ENCODE measurements at regions not wholly inside any gene's neighbourhood (a gene's known extent, or its start where the extent isn't known, plus 50 kb on each side); places are given as distances from the start of the nearest gene placed in this dataset.

- POLR2A ChIA-PET, result no interaction called here
- DNase-seq (ENCODE audit: extremely low read depth in 1 of 4, low spot score in 3 of 4), result no peak
- Histone ChIP-seq H3K9ac (ENCODE audit: insufficient read depth in 1 of 2, low read depth in 2 of 2, low read length in 2 of 2) (no peak overlapping the region), H3K9me3 (replicated peaks; ENCODE audit: control insufficient read depth, insufficient read depth, low read depth, low read length) (no peaks in the 10 kb centered on the region), H3K4me2 (ENCODE audit: insufficient read depth, low read length) (no peak overlapping the region), H4K20me1 (replicated peaks; ENCODE audit: control insufficient read depth, insufficient read depth, low read length) (no peaks in the 10 kb centered on the region; the same call in 1 of the 2 replicates), H3K4me3 (no peak overlapping the region), H3K36me3 (ENCODE audit: control insufficient read depth, insufficient read depth, low read length) (no peaks in the 10 kb centered on the region), H3K9me1 (ENCODE audit: control insufficient read depth, insufficient read depth, low read length) (no peaks in the 10 kb centered on the region), H3K27me3 (ENCODE audit: control insufficient read depth in 2 of 2, insufficient read depth in 2 of 2, low read length in 2 of 2) (peaks cover 30 to 74% of the 10 kb centered on the region in 2 experiments), H3K4me1 (replicated peaks in 1 of 2; ENCODE audit: control insufficient read depth in 2 of 2, insufficient read depth in 2 of 2, low read length in 2 of 2) (peaks cover 10 to 22% of the 10 kb centered on the region in 2 experiments; a peak in 4 of 5 replicates), H3K79me2 (ENCODE audit: control insufficient read depth, insufficient read depth, low read length) (no peaks in the 10 kb centered on the region), H2AFZ (ENCODE audit: low read depth, low read length) (no peak overlapping the region), H3K27ac (ENCODE audit: extremely low read depth, low read depth, low read length) (no peak overlapping the region)
- intact Hi-C loops (cut with micrococcal nuclease), result loop anchor here (2.0 kb wide), 1 partner anchor 49 kb away; no protein-coding TSS in a partner anchor
- no peak for ATAC-seq
- WGBS (ENCODE audit: insufficient coverage, low coverage, missing lambda C conversion rate), result 6% methylated on average over 23 of the region's 24 CpGs
- TF ChIP-seq CREB5 (CRISPR knock-in tag; IDR thresholded peaks at IDR 0.05) (no peak), BCOR (IDR thresholded peaks at IDR 0.05) (no peak), LCOR (CRISPR knock-in tag; IDR thresholded peaks at IDR 0.05) (no peak), RFX7 (CRISPR knock-in tag; IDR thresholded peaks at IDR 0.05) (no peak), CHAMP1 (IDR thresholded peaks at IDR 0.05) (no peak), JUNB (CRISPR knock-in tag; conservative IDR thresholded peaks at IDR 0.05) (no peak), RBM22 (IDR thresholded peaks at IDR 0.05; ENCODE audit: low read depth, low read length, poor library complexity, severe bottlenecking) (no peak), ZBTB9 (CRISPR knock-in tag; IDR thresholded peaks at IDR 0.05) (0 out of 2 replicates have a peak, but pooled peaks have one; percentile 55)
- in situ Hi-C loops (cut with MboI), result no loop called here
- no peak for FAIRE-seq
- CTCF ChIA-PET (ENCODE audit: low intra/inter-chr PET ratio), result no interaction called here
- BruUV-seq (replicated peaks), result no TSS peak
Observed at GRCh38 chr9:134219646-134220060, 55.3 kb upstream of the RNU6ATAC start.
